ENCODE measurements at regions not wholly inside any gene's neighbourhood (a gene's known extent, or its start where the extent isn't known, plus 50 kb on each side); places are given as distances from the start of the nearest gene placed in this dataset.
"Not testable (repeated sequence)": the region's sequence is repeated elsewhere in the genome, so short reads cannot be mapped to it uniquely, and the experiment has no call there.

- DNase-seq: no peak
These were observed 915.5 kb downstream of the NR2F1-AS1 start for GRCh38 chr5:92665506-92665905.

GRCh38 chr5:92662741-92663140, 918.3 kb downstream of the NR2F1-AS1 start:
- DNase-seq: no peak

GRCh38 chr5:92659246-92659645, 921.8 kb downstream of the NR2F1-AS1 start:
- DNase-seq: no peak

- not testable (repeated sequence) for DNase-seq
These were observed 926.4 kb downstream of the NR2F1-AS1 start for GRCh38 chr5:92654601-92655000.

- no peak for DNase-seq
These were observed 927.1 kb downstream of the NR2F1-AS1 start for GRCh38 chr5:92653730-92654461.

GRCh38 chr5:92652756-92653155, 928.3 kb downstream of the NR2F1-AS1 start:
- DNase-seq: no peak

- no peak for DNase-seq
These were observed 936.6 kb downstream of the NR2F1-AS1 start for GRCh38 chr5:92644266-92644886.

- no peak for DNase-seq
These were observed 939.7 kb downstream of the NR2F1-AS1 start for GRCh38 chr5:92641031-92641962.

- DNase-seq: no peak
These were observed 940.7 kb downstream of the NR2F1-AS1 start for GRCh38 chr5:92640340-92640739.

- no peak for DNase-seq
These were observed 943.1 kb downstream of the NR2F1-AS1 start for GRCh38 chr5:92637960-92638359.

- DNase-seq: no peak
These were observed 943.8 kb downstream of the NR2F1-AS1 start for GRCh38 chr5:92637247-92637646.

GRCh38 chr5:92635001-92635461, 946.0 kb downstream of the NR2F1-AS1 start:
- no peak for DNase-seq

GRCh38 chr5:92633875-92634487, 947.0 kb downstream of the NR2F1-AS1 start:
- no peak for DNase-seq

GRCh38 chr5:92633176-92633575, 947.8 kb downstream of the NR2F1-AS1 start:
- DNase-seq: no peak

- DNase-seq: not testable (repeated sequence)
These were observed 949.8 kb downstream of the NR2F1-AS1 start for GRCh38 chr5:92631237-92631701.

GRCh38 chr5:92629574-92629973, 951.4 kb downstream of the NR2F1-AS1 start:
- no peak for DNase-seq

- no peak for DNase-seq
These were observed 952.0 kb downstream of the NR2F1-AS1 start for GRCh38 chr5:92629000-92629399.

- DNase-seq: no peak
These were observed 953.8 kb downstream of the NR2F1-AS1 start for GRCh38 chr5:92627186-92627585.

GRCh38 chr5:92616085-92616484, 964.9 kb downstream of the NR2F1-AS1 start:
- DNase-seq: no peak

GRCh38 chr5:92613546-92613945, 967.5 kb downstream of the NR2F1-AS1 start:
- no peak for DNase-seq

- not testable (repeated sequence) for DNase-seq
These were observed 970.6 kb downstream of the NR2F1-AS1 start for GRCh38 chr5:92610435-92610834.

GRCh38 chr5:92605591-92605990, 975.4 kb downstream of the NR2F1-AS1 start:
- no peak for DNase-seq

Data from central memory CD4-positive, alpha-beta T cell (primary cell).